Bronchial epithelial cell (primary cell): ENCODE measurements at regions not wholly inside any gene's neighbourhood (a gene's known extent, or its start where the extent isn't known, plus 50 kb on each side); places are given as distances from the start of the nearest gene placed in this dataset.
"Not testable (repeated sequence)": the region's sequence is repeated elsewhere in the genome, so short reads cannot be mapped to it uniquely, and the experiment has no call there.

ENCODE experiments used
- DNase-seq: peaks from one replicate; pipeline ENCODE4 v3.0.0-alpha.2; 2010; ENCODE audit warnings: low read depth
- FAIRE-seq: peaks from 2 replicates; lab custom pipeline; 2011; peaks lifted over from hg19 to GRCh38; lab: Jason Lieb, UNC
- H3K27me3 ChIP-seq: 2 replicates; pipeline ENCODE4 v1.5.1; 2011; ENCODE audit warnings: low read length; ENCODE audit not compliant: control insufficient read depth, insufficient read depth
- H3K36me3 ChIP-seq: 2 replicates; pipeline ENCODE4 v1.5.1; 2011; ENCODE audit warnings: low read length; ENCODE audit not compliant: control insufficient read depth, insufficient read depth
- H3K4me3 ChIP-seq: 2 replicates; pipeline ENCODE4 v1.5.1; 2011; ENCODE audit warnings: mild to moderate bottlenecking, low read depth, low read length, control low read depth
- TF ChIP-seq, protein P1 (sequence below): IDR thresholded peaks from 2 replicates; pipeline ENCODE4 v1.5.1; 2011; ENCODE audit warnings: mild to moderate bottlenecking, moderate library complexity, low read length, control low read depth, inconsistent platforms; ENCODE audit not compliant: insufficient read depth, severe bottlenecking

DNA sequence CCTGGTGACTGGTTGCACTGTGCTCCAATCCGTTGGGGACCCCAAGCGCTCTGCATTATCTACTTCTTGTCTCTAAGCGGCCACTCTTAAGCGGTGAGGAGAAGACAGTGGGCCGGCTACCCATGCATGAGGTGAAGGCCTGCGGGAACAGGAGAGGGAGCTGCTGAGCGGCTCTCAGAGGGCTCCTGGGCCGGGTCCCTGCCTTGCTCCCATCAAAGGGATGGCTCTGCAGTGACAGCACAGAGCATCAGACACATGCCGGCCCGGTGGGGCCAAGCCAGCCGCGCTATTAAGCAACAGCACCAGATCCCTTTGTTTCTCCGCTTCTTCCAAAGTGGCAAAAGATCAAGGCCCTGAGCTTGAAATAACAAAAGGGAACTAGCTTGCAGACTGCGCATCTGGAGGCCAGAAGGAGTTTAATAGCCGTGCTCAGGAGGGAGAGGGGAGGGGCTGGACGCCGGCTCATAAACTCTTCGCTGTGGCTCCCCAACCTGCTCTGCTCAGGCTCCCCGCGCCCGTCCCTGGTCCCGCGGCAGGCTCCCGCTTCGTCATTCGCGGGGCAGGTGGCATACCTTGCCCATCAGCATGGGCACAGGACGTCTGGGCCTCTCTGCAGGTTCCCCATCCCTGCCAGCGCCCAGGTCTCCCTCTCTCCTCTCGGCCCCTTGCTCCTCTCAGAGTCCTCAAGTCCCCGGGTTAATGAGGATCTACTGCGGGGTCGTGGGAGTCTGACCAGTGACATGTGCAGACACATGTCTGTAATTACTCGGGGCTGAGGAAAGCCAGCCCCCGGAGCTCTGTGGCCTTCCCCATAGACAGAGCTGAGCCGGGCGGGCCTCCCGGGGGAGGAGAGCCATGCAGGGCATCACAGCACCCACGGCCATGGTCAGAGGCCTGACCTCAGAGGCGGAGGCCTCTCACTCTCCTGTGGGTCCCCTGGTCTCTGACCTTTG lies 96.7 kb downstream of the ASB1 start:
- no peak for DNase-seq
- no peak for FAIRE-seq
- H3K27me3 ChIP-seq: no peaks in the 10 kb centered on the region
- no peaks in the 10 kb centered on the region for H3K36me3 ChIP-seq
- no peak overlapping the region for H3K4me3 ChIP-seq
- TF ChIP-seq, protein P1, sequence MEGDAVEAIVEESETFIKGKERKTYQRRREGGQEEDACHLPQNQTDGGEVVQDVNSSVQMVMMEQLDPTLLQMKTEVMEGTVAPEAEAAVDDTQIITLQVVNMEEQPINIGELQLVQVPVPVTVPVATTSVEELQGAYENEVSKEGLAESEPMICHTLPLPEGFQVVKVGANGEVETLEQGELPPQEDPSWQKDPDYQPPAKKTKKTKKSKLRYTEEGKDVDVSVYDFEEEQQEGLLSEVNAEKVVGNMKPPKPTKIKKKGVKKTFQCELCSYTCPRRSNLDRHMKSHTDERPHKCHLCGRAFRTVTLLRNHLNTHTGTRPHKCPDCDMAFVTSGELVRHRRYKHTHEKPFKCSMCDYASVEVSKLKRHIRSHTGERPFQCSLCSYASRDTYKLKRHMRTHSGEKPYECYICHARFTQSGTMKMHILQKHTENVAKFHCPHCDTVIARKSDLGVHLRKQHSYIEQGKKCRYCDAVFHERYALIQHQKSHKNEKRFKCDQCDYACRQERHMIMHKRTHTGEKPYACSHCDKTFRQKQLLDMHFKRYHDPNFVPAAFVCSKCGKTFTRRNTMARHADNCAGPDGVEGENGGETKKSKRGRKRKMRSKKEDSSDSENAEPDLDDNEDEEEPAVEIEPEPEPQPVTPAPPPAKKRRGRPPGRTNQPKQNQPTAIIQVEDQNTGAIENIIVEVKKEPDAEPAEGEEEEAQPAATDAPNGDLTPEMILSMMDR: no peak

DNA sequence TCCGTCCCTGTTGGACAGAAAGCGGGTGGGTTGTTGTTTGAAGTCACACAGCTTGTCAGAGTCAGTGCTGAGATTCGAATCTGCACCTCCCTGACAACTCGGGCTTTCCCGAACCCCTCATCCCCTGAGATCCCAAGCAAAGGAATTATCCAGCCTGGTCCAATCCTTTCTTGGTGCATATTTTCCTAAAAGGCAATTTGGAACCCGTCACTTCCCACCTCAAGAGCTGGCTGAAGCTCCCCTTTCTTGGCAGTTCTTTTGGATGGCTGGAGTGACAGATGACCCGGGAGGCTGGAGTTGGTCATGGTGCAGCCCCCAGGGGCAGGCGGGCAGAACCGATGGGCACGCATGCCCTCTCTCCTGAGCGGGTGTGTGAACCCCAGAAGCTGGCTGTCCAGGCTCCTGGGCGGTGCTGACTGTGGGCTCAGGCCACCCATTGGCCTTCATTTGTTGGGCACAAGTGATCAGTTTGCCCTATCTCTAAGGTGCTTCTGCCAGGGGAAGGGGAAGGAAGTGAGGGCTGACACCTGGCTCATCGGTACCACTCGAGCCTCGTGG lies 97.8 kb downstream of the ASB1 start:
- Histone ChIP-seq H3K27me3 (no peaks in the 10 kb centered on the region), H3K36me3 (no peaks in the 10 kb centered on the region), H3K4me3 (no peak overlapping the region)
- FAIRE-seq: no peak
- no peak for DNase-seq
- TF ChIP-seq, protein P1: no peak

DNA sequence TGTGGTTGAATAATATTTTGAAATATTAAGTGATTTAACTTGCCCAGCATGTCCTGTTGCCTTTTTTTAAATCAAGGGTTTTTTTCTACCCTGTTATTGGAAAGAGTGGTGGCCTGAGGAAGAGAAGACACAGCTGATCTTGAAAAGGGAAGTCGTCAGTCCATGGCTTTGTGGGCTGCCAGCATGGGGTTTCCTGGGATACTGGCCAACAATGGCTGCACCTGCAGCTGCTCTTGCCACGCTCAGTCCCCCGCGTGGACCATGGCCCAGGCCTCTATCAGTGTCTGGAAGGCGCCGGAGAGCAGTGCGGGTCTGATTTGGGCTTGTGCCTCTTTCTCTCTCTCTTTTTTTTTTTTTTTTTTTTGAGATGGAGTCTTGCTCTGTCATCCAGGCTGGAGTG lies 99.3 kb downstream of the ASB1 start:
- Histone ChIP-seq H3K27me3 (no peaks in the 10 kb centered on the region), H3K36me3 (no peaks in the 10 kb centered on the region), H3K4me3 (no peak overlapping the region)
- TF ChIP-seq, protein P1: no peak
- DNase-seq (no peak), FAIRE-seq (no peak)

DNA sequence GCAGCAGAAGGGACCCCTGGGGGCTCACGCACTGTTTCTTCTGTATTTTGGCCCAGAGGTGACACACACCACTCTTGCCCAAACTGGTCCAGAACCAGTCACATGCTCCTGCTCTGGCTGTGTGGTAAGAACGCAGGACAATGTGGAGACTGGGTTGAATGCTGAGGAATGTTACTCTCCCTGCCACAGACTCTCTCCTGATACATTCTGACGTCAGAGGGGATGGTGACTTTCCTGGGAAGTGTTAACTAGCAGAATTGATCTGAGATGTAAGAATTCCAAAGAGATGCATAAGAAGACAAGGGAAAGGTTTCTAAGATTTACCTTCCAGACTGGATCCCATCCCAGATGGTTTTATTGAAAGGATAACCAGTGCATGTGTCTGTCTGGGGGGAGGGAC lies 100.8 kb downstream of the ASB1 start:
- TF ChIP-seq, protein P1: no peak
- no peaks in the 10 kb centered on the region for H3K36me3 ChIP-seq
- FAIRE-seq (peak; percentile 87), DNase-seq (peak; percentile 71)
- no peak overlapping the region for H3K4me3 ChIP-seq
- H3K27me3 ChIP-seq: no peaks in the 10 kb centered on the region

DNA sequence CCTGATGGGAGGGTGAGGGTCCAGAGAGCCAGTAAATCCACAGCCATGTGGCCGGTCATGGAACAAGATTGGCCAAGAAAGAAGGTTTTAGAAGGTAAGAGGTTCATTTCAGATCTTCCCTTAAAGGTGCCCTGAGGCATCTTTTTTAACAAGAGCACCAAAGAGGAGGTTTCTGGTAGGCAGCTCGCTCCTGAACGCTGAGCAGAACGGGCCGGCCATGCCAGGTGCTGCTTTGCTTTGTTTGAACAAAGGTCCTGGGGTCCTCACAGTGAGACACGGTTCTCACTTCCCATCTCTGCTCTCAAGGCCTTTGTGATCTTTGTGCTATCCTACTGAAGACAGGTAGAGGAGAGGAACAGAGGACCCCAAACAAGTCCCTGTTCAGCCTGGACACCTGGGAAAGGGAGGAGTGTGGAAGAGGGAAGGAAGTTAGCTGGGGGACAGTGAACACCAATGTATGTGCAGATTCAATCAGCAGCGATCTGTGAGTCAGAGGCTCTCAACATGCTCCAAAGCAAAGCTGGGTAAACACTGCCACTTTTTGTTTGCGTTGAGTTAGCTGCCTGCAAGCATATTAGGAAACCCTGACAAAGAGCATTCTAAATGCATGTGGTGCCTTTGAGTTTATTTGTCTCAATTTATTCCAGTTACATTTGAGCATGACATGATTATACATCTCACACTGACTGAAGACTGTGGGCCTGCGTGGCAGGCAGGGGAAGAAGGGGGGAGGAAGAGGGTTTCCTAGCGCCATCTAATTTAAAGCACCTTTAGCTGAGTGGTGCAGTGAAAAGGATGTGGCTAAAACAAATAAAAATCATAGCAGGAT lies 102.4 kb downstream of the ASB1 start:
- H3K4me3 ChIP-seq: no peak overlapping the region
- DNase-seq (peak; percentile 87), FAIRE-seq (peak; percentile 72)
- no peaks in the 10 kb centered on the region for H3K27me3 ChIP-seq
- TF ChIP-seq, protein P1: peak; percentile 28
- no peaks in the 10 kb centered on the region for H3K36me3 ChIP-seq

DNA sequence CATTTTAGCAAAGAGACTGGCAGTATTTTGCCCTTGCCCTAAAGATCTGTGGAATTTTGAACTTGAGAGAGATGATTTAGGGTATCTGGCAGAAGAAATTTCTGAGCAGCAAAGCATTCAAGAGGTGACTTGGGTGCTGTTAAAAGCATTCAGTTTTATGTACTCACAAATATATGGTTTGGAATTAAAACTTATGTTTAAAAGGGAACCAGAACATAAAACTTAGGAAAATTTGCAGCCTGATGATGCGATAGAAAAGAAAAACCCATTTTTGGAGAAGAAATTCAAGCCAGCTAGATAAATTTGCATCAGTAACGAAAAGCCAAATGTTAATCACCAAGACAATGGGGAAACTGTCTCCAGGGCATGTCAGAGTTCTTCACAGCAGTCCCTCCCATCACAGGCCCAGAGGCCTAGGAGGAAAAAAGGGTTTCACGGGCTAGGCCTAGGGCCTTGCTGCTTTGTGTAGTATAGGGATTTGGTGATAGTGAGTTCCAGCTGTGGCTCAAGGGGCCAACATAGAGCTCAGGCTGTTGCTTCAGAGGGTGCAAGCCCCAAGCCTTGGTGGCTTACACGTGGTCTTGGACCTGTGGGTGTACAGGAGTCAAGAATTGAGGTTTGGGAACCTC lies 104.4 kb downstream of the ASB1 start:
- not testable (repeated sequence) for H3K27me3 ChIP-seq, H3K36me3 ChIP-seq, FAIRE-seq, DNase-seq, H3K4me3 ChIP-seq

DNA sequence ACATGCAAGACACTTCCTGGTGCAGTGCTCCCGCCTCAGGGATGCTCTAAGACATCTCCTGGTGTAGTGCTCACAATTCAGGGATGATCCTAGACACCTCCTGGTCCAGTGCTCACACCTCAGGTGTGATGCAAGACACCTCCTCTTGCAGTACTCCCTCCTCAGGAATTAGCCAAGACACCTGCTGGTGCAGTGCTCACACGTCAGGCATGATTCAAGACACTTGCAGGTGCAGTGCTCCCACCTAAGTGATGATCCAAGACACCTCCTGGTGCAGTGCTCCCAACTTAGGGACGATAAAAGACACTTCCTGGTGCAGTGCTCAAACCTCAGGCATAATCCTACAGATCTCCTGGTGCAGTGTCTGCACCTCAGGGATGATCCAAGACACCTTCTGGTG lies 117.0 kb downstream of the ASB1 start:
- not testable (repeated sequence) for H3K27me3 ChIP-seq, DNase-seq, H3K36me3 ChIP-seq, H3K4me3 ChIP-seq
- FAIRE-seq: peak; percentile 66
